Body of pancreas (tissue), 4 donors: ENCODE measurements at regions not wholly inside any gene's neighbourhood (a gene's known extent, or its start where the extent isn't known, plus 50 kb on each side); places are given as distances from the start of the nearest gene placed in this dataset.
"Not testable (repeated sequence)": the region's sequence is repeated elsewhere in the genome, so short reads cannot be mapped to it uniquely, and the experiment has no call there.

Source experiments
- CTCF ChIP-seq, 7 experiments: fragments of 450-650 bp in 4 of 7; fragments of 200-600 bp in 3 of 7; sonication (generic) in 3 of 7; IDR thresholded peaks; one replicate each; pipeline ENCODE4 v1.5.1; 2016 to 2019; ENCODE audit warnings: antibody characterized with exemption in 7 of 7
- POLR2A ChIP-seq, 3 donors: fragments of 450-650 bp; IDR thresholded peaks; one replicate each; pipeline ENCODE4 v1.6.1; 2016; ENCODE audit warnings: antibody characterized with exemption in 3 of 3, mild to moderate bottlenecking in 2 of 3

GRCh38 chr7:76969892-76970291 is 62.3 kb downstream of the SPDYE17 start:
- not testable (repeated sequence) for TF ChIP-seq CTCF, POLR2A (IDR thresholded peaks at IDR 0.05)
